Tibial nerve (tissue), 3 donors: ENCODE measurements at regions not wholly inside any gene's neighbourhood (a gene's known extent, or its start where the extent isn't known, plus 50 kb on each side); places are given as distances from the start of the nearest gene placed in this dataset.

Experiments
- POLR2A ChIP-seq, 2 donors: fragments of 450-650 bp; IDR thresholded peaks; one replicate each; pipeline ENCODE4 v1.6.1; 2017; ENCODE audit warnings: antibody characterized with exemption in 2 of 2, mild to moderate bottlenecking in 2 of 2, moderate library complexity in 2 of 2
- TF ChIP-seq, protein P1 (sequence below), 5 experiments: fragments of 200-600 bp in 3 of 5; fragments of 450-650 bp in 2 of 5; sonication (generic) in 3 of 5; IDR thresholded peaks; one replicate each; pipeline ENCODE4 v1.5.1; 2016 to 2019; ENCODE audit warnings: antibody characterized with exemption in 5 of 5, mild to moderate bottlenecking in 3 of 5, moderate library complexity in 2 of 5

- TF ChIP-seq, protein P1, sequence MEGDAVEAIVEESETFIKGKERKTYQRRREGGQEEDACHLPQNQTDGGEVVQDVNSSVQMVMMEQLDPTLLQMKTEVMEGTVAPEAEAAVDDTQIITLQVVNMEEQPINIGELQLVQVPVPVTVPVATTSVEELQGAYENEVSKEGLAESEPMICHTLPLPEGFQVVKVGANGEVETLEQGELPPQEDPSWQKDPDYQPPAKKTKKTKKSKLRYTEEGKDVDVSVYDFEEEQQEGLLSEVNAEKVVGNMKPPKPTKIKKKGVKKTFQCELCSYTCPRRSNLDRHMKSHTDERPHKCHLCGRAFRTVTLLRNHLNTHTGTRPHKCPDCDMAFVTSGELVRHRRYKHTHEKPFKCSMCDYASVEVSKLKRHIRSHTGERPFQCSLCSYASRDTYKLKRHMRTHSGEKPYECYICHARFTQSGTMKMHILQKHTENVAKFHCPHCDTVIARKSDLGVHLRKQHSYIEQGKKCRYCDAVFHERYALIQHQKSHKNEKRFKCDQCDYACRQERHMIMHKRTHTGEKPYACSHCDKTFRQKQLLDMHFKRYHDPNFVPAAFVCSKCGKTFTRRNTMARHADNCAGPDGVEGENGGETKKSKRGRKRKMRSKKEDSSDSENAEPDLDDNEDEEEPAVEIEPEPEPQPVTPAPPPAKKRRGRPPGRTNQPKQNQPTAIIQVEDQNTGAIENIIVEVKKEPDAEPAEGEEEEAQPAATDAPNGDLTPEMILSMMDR (IDR thresholded peaks at IDR 0.05), result no peak
- no peak for TF ChIP-seq POLR2A (IDR thresholded peaks at IDR 0.05)
Observed at GRCh38 chr12:27185234-27186021, 58.7 kb upstream of the STK38L start.
